B cell (primary cell): ENCODE measurements at regions not wholly inside any gene's neighbourhood (a gene's known extent, or its start where the extent isn't known, plus 50 kb on each side); places are given as distances from the start of the nearest gene placed in this dataset.

Experiments
- CTCF ChIP-seq: fragments of 200-600 bp; IDR thresholded peaks from one replicate; pipeline ENCODE4 v1.8.0; 2022; ENCODE audit warnings: antibody characterized with exemption, mild to moderate bottlenecking
- EZH2 ChIP-seq: IDR thresholded peaks from 2 replicates; pipeline ENCODE4 v1.6.1; 2012; ENCODE audit warnings: borderline replicate concordance, low read depth, mild to moderate bottlenecking, moderate library complexity, low read length; ENCODE audit not compliant: insufficient read depth, poor library complexity, severe bottlenecking

- TF ChIP-seq CTCF = no peak
- no peak for TF ChIP-seq EZH2
Observed at GRCh38 chr4:31068257-31069075, 348.3 kb downstream of the PCDH7 start.
